NCI-H748 (cell line): ENCODE measurements at regions not wholly inside any gene's neighbourhood (a gene's known extent, or its start where the extent isn't known, plus 50 kb on each side); places are given as distances from the start of the nearest gene placed in this dataset.

Experiments
- DNase-seq: peaks from one replicate; lab custom pipeline; 2025; ENCODE audit not compliant: unreplicated experiment; lab: John Stamatoyannopoulos, UW

DNA sequence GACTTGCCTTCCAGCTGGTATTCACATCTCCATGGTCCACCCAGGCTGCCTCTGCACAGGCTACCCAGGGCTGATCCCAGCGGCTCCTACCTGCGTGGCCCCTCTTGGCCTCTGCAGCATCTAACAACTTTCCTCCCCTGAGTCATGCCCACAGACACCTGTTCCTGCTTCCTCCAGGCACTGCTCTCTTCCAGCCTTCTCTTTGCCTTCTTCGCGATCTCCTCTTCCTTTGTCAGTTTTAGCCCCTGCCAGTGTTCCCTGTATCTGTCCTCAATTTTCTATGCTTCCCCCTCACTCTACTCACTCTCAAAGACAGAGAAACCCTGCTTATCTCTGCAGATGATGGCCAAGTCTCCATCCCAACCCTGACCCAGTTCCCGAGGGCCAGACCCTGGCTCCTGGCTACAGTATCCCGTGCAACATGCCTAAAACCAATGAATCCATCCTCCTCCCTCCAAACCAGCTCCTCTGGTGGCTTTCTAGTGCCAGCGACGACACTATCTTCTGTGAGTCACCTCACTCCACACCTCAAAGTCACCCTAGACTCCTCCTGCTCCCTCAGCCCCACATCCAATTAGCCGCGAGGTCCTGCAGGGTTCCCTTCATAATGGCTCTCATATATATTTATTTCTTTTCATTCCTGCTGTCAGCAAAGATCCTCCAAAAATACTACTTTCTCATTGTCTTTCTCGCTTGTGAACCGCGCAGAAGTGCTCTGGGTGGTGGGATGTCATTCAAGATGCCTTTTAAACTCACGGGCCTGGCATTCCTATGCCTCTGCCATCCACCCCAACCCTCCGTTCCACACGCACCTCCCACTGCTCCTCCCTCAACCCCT, 259.2 kb downstream of the TOMM20 start:
- no peak for DNase-seq

DNA sequence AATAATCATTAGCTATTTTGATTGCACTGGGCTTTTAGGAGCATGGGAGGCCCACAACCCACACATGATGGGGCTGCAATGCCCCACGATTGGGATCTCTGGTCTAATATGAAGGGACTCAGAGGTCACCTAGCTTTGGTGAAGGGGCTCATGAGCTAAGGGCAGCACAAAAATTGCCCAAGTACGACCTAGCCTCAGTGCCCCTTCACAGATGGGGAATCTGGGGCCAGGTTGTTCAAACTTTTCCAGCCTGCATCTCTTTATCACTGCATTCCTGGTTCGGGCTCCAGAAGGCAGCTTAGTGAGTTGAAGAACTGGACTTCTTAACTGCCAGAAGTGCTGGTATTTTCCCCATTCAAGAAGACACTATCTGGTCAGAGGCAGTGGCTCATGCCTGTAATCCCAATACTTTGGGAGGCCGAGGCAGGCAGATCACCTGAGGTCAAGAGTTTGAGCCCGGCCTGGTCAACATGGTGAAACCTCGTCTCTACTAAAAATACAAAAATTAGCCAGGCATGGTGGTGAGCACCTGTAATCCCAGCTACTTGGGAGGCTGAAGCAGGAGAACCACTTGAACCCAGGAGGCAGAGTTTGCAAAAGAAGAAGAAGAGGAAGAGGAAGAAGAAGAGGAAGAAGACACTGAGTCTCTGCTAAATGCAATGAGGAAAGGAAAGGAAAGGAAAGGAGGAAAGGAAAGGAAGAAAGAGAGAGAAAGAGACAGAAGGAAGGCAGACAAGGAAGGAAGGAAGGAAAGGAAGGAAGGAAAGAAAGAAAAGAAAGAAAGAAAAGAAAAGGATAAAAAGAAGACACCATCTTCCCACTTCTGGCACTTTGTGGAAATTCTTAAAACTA, 258.5 kb upstream of the IRF2BP2 start:
- DNase-seq, result no peak

DNA sequence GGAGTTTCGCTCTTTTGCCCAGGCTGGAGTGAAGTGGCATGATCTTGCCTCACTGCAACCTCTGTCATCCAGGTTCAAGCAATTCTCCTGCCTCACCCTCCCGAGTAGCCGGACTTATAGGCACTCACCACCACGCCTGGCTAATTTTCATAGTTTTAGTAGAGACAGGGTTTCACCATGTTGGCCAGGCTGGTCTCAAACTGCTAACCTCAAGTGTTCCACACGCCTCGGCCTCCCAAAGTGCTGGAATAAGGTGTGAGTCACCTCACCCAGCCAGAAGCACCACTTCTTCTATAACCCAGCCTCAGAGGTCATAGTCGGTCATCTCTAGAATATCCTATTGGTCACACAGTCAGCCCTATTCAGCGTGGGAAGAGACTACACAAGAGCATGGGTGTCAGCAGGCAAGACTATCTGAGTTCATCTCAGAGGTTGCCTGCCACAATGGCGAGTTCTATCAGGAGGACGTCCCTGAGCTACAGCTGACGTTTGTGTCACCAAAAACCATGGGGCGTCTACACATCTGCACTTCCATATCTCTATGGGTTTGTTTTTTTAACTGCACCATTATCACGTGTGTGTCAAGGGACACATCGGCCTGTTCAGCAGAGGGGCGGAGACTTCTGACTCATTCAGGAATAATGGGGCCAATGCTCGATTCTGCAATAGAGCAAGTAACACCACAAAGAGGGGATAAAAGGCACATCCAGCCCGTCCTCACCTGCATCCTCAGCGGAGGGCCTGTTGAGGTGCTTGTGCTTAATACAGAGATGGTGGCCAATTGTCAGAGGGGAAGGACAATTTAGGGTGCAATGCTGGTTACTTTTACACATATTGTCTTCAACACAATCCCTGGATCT, 256.3 kb upstream of the IRF2BP2 start:
- DNase-seq, result no peak

DNA sequence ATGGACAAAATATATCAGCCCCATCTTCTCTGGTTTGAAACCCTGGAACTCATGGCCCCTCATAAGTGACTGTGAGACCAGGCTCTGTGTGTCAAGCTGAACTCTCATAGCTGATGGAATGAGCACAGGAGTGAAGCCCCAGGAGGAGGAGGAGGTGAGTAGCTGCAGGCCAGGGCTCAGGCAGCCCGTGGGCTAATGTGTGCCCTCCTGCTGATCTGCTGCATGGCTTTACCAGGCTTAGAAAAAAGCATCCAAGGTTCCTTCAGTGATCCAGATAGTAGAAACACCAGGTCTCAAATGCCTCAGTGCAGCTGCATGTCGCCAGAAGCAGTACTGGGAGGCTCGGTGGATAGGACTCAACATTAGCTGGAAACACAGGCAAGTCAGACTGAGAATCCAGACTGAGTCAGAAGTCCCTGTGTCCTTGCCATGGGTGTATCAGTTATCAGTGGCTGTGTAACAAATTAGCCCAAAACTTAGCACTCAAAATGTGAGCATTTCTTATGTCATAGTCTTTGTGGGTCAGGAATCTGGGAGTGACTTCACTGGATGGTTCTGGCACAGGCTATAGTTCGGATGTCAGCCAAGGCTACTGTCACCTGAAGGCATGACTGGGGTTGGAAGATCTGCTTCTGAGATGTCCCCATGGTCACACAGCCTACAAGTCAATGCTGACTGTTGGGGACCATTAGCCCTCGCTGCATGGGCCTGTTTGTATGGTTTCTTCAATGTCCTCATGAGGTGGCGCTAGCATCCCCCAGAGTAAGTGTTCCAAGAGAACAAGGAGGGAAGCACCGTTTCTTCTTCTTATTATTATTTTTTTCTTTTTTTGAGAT, 255.4 kb upstream of the IRF2BP2 start:
- DNase-seq, result no peak

DNA sequence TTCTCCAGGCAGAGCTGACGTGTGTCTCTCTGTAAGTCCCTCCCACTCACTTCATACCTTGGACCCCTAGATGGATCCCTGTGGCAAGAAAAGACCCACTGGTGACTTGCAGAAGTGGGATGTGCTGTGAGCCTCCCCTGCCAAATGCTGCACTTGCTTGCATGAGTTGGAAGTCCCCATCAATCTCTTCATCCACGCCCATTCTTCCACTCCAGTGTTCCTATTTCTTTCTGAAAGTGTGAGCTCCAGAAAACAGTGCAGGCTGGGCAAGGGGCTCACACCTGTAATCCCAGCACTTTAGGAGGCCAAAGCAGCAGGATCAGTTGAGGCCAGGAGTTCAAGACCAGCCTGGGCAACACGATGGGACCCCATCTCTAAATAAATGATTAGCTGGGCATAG, 254.1 kb upstream of the IRF2BP2 start:
- DNase-seq, result no peak

DNA sequence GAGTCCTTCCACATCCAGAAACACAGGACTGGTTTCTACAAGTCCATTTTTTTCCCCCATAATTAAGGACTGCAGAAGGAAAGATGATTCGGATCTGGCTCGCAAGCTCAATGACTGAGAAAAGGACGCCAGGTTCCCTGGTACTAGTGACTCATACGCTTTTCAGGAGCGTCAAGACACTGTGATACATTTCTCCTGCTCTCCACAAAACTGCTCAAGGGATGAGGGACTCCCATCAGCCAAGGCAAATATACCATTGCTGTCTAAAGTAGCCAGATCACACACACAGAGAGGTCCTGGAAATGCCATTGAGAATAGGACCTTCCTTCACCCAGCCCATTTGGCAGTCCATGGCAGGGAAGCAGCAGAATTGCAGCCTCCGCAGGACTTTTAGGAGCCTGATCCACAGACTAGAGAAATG, 253.6 kb upstream of the IRF2BP2 start:
- DNase-seq, result no peak

DNA sequence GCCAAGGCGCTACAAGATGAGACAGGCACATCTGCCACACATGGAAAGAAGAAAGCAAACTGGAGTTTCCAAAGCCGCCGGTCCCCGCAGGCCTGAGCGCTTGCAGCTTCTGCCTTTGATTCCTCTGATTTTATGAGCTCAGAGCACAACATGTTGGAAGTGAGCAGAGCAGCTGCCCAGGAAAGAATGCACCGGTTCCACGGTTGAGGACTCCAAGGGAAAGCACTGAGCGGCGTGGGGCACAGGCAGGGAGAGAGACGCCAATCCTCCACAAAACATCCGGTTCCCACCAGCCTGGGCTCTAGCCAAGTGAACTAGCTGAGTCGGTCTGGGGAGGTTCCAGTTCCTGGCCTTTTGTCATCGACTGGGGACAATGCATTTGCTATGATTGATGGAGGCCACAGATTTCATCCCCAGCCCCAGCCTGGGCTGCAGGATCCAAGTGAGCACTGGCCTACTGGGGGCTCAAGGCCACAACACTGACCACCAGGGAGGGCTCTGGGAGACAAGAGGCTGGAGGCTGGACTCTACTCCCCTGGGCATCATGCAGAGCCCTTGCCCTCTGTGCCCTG, 253.1 kb upstream of the IRF2BP2 start:
- DNase-seq, result no peak

DNA sequence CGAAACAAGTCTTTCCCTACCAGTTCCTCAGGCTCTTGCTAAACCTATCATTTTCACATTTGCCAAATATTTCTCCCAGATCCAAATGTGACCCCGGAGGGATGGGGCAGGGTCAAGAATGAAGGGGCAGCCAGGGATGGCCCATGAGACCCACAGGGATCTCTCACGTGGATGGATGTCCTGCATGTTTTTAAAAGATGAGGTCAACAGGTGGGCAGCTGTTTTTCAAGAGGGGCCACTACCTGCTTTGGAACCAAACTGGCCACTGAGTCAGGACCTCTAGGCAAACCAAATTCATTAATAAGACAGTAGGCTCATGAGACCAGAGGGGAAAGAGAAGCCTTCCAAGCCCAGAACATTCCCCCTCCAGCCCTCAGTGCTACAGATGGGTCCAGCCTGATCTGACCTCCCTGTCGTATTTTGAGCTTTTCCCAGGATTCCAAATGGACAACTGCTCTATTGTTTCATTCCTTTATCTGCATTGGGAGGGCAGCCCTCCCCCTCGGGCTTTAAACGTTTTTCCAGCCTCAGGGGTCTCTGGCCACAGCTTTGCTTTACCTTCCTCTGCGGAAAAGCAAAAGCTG, 252.5 kb upstream of the IRF2BP2 start:
- DNase-seq, result no peak

DNA sequence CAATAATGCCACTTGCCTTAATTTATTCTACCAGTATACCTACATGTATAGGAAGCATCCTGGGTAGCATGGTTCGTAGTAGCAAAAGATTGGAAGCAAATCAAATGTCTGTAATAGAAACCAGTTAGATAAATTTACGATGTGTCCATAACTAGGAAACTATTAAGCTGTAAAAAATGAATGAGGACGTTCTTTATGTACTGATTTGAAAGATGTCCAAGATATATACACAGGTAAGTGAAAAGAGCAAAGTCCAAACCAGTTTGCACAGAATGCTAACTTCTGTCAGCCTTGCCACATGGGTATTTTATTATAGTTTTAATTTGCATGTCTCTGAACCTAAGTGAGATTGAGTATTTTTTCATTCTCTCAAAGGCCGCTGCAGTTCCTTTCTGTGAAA, 251.8 kb upstream of the IRF2BP2 start:
- DNase-seq, result no peak

DNA sequence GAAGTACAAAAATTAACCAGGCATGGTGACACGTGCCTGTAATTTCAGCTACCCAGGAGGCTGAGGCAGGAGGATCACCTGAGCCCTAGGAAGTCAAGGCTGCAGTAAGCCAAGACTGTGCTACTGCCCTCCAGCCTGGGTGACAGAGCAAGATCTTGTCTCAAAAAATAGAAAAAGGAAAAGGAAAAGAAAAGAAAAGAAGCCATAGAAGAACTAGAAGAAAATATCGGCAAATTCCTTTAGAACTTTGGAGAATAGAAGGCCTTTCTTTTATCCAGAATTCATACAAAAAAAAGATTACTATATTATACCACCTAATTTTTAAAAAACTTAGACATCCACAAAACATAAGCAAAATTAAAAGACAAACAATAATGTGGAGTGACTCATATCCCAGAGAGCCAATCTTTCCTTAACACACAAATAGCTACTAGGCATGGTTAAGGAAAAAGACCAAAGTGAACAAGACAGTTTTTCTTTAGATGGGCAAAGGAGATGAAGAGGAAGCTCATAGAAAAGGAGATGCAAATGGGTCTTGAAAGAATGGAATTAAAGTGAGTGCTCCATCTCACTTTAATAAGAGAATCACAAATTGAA, 251.1 kb upstream of the IRF2BP2 start:
- no peak for DNase-seq

DNA sequence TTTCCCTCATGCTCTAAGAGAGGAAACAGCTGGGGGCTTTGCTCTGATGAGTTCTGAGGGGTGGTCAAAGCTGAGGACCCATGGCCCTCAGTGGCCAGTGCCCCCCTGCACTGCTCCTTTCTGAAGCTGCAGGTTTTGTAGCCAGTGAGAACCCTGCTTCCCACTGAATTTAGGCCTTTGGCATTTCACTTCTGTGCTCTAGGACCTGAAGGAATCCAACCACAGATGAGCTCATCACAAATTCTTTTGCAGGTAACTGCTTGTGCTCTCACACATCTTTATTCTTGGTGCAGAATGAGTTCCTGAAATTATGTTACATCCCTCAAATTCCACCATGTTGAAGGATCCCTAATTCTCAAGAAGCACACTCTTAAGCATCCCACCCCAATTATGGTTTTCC, 248.7 kb upstream of the IRF2BP2 start:
- no peak for DNase-seq

DNA sequence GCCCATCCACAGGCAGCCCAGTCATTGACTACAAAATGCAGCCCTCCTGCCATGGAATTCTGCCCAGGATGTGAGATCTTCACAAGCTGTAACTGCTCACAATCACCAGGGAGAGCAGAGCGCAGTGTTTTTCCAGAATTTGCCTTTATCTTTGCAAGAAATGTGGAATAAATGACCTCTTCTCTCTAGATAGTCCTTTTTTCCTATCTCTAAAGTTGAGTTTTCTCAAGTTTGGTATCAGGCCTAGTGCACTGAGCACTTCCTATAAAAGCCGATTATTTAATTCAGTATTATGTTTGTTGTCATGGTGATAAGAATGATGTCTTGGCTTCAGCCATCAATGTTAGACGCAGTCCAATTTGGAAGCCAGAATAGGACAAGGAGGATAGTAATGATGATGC, 246.9 kb upstream of the IRF2BP2 start:
- no peak for DNase-seq

DNA sequence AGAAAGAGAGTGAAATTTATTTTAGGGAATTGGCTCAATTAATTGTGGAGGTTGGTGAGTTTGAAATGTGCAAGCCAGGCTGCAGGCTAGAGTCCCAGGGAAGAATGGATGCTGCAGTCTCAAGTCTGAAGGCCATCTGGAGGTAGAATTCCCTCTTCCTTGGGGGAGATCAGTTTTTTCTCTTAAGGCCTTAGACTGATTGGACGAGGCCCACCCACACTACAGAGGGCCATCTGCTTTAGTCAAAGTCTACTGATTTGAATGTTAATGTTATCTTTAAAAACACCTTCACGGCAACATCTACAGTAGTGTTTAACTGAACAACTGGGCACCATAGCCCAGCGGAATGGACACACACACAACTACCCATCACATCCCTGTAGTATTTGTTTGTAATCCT, 245.9 kb upstream of the IRF2BP2 start:
- no peak for DNase-seq

DNA sequence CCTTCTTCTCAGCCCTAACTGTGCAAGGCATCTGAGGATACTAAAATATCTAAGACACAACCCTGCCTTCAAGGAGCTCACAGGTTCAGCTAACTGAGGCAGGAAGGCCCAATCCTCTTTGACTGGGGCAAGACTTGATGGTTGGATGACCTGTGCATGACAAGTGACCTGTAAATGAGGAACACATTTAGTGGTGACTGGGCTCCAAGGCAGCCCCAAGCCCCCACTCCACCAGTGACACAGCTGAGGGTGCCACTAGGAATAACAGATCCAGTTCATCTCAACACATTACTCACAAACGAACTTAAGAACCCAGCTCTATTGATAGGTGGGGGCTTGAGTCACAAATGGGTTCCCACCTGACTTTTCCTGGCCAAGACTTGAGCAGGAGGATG, 244.7 kb upstream of the IRF2BP2 start:
- no peak for DNase-seq

DNA sequence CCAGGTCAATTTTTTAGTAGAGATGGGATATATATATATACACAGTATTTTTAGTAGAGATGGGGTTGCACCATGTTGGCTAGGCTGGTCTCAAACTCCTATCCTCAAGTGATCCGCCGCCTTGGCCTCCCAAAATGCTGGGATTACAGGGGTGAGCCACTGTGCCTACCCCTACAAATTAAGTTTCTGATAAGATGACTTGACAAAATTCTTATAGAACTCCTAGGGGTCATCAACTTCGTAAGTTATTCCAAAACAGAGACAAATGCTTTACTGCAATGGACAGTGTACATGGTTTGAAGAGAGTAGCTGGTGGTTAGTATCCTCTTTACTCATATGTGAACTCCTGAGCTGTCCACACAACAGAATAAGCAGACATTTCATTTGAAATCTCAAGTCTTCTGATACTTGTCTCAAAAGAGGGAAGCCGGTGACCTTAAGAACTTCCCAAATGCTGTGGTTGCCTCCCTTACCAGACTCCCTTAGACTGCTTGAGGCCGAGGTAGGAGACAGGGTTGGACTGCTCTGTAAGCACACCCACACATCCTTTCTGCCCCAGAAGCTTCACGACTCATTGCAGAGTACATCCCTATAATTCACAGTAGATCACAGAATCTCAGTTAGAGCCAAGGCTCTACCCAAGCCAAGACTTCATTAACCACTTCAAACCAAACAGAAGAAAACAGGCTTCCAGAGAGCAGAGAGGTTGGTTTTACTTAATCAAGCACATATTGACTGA, 244.1 kb upstream of the IRF2BP2 start:
- no peak for DNase-seq

DNA sequence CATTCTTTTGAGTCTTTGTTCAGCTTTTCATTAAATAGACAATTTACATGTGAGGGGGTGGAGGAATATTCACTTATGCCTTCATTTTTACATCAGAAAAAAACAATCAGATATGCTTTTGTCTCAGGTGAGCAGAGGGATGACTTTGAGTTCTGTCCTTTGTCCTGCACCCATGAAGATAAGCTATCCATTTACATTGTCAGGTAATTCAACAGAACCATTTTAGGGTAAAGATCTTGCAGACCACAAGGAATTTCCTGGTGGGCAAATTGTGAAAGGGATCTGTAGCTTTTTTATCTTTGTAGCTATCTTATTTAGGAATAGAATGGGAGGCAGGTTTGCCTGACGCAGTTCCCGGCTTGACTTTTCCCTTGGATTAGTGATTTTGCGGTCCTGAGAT, 242.7 kb upstream of the IRF2BP2 start:
- DNase-seq, result no peak

DNA sequence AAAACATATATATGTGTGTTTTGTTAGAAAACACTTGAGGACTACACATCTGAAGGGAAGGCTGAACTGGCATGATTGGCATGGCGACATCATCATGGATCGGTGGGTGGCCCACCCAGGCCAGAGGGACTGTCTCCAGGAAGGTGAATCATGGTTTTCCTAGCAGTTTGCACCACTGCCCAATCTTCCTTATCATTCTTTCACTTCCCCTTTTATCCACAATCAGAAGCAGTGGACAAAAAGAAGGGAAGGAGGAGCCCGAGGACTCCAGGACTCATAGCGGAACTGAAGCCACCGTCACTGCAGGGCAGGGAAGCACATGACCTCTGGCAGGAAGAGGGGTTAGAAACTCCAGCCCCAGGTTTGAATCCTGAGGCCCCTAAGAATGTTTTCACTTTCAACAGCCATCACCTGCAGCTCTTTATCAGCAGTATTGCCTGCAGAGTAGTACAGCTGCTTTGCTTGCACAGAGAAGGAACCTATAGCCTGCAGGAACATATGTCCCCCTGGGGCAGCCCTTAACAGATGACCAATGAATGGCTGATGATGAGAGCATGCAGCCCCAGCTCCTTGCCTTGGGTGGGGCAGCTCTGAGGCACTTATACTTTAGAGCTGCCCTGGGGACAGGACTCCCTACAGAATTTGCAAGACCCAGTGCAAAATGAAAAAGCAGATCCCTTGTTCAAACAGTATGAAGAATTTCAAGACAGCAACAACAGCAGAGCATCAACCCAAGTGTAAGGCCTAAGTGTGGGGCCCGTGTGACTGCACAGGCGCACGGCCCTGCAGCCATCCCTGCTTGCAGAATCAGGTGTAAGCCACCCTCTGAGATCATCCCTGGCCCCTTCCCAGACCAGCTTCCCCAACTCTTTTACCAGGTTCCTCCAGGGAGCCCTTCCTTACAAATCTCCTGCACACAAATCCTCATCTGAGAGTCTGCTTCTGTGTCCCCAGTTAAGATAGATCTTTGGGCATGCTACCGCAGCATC, 241.8 kb upstream of the IRF2BP2 start:
- no peak for DNase-seq

DNA sequence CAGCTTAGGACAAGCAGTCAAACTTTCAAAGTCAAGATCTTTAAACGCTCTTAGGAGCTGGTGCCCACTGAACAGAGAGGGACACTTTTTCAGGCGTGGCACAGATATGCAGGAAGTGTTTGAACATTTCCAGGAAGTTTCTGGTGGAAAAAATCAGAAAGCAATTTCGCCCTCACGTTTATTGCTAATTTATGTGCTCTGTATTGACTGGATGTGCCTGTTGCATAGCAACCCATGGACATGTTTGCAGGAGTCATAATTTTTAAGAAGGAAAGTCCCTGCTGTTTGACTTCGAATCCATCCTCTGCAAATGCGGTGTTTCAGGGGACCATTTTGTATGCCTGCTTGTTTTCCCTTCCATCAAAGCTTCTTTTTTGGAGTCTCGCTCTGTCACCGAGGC, 239.9 kb upstream of the IRF2BP2 start:
- DNase-seq, result peak; percentile 19
